ENCODE measurements at regions not wholly inside any gene's neighbourhood (a gene's known extent, or its start where the extent isn't known, plus 50 kb on each side); places are given as distances from the start of the nearest gene placed in this dataset.
"Not testable (repeated sequence)": the region's sequence is repeated elsewhere in the genome, so short reads cannot be mapped to it uniquely, and the experiment has no call there.

- DNase-seq = no peak
These were observed 273.7 kb downstream of the C11orf87 start for GRCh38 chr11:109695696-109696095.

- no peak for DNase-seq
These were observed 274.4 kb downstream of the C11orf87 start for GRCh38 chr11:109696191-109696897.

GRCh38 chr11:109697140-109697843 lies 275.3 kb downstream of the C11orf87 start:
- DNase-seq = no peak

GRCh38 chr11:109698237-109698636 lies 276.2 kb downstream of the C11orf87 start:
- DNase-seq = no peak

DNA sequence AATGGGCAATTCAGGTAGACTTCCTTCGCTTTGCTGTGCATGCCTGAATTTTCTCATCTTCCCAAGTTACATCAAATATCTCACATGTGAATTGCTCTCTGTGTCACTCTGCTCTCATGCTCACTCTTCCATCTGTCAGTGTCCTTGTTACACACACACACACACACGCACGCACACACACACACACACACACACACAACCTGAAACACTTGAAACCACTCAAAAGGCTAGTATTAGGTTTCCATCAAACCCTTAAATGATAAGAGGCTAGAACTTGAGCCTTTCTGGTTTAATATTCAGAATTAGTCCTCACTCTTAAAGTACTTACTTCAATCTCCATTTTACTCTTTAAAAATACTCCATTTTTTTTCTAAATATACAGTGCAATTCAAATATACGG lies 282.4 kb downstream of the C11orf87 start:
- DNase-seq = peak; percentile 4

- no peak for DNase-seq
These were observed 285.0 kb downstream of the C11orf87 start for GRCh38 chr11:109706945-109707344.

DNA sequence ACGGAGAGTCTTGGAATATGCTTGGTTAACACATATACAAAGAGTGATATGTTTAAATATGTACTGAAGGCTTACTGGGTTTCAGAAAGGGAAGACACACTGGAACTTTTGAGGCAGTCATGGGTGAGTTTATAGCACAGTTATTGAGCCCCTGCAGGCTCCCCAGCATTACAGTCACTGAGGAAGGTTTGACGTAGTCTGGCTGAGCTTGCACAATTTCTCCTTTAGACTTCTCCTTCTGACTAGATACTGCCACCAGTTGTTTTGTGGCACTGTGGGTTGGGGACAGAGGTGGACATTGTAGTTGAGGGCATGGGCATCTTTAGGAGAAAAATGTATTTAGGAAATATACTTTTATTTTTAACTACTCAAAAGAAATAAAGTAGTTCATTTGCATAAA lies 285.4 kb downstream of the C11orf87 start:
- no peak for DNase-seq

- no peak for DNase-seq
These were observed 286.2 kb downstream of the C11orf87 start for GRCh38 chr11:109708184-109708583.

- not testable (repeated sequence) for DNase-seq
These were observed 292.5 kb downstream of the C11orf87 start for GRCh38 chr11:109714444-109714843.

DNA sequence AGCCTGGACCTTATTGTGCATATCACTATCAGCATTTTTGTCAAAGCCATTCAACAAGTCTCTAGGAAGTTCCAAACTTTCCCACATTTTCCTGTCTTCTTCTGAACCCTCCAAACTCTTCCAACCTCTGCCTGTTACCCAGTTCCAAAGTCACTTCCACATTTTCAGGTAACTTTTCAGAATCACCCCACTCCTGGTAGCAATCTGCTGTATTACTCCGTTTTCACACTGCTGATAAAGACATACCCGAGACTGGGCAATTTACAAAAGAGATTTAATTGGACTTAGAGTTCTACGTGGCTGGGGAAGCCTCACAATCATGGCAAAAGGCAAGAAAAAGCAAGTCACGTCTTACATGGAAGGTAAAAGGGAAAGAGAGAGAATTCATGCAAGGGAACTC lies 293.4 kb downstream of the C11orf87 start:
- DNase-seq = not testable (repeated sequence)

DNA sequence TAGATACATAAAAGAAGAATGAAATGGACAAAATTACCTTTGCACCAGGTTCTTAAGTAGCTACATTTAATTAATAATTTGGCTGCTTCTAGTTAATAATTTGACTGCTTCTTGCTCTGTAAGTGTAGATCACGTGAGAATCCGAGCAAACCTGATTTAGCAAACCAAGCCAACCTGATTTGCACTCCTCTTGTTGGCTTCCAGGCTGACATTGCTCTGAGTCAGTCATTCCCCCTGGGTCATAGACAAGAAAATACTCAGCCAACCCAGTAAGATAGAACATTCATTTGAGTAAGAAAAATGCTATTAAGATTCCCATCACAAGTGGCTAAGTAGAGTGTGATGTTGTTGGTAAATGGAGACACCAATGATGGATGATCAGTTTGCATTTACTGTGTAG lies 304.1 kb downstream of the C11orf87 start:
- no peak for DNase-seq

DNA sequence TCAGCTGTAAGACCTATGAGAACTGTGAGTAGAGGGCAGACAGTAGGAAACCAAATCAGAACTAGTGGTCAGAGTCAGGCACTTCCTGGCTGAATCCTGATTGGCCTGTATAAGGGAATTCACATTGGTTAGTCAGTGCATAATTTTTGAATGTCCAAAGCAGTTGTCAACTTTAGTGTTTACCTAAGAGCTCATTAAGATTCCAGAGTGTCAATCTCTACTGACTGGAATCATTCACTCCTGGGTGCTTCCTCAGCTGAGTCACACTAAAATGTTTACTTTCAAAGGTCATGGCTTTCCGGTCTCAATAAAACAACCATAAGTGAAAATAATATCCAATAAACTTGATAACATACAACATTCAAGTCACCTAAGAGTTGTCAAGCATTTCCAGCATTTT lies 306.1 kb downstream of the C11orf87 start:
- DNase-seq = no peak

GRCh38 chr11:109729761-109730160 lies 307.8 kb downstream of the C11orf87 start:
- peak; percentile 79 for DNase-seq

- no peak for DNase-seq
These were observed 308.7 kb downstream of the C11orf87 start for GRCh38 chr11:109730669-109731068.

DNA sequence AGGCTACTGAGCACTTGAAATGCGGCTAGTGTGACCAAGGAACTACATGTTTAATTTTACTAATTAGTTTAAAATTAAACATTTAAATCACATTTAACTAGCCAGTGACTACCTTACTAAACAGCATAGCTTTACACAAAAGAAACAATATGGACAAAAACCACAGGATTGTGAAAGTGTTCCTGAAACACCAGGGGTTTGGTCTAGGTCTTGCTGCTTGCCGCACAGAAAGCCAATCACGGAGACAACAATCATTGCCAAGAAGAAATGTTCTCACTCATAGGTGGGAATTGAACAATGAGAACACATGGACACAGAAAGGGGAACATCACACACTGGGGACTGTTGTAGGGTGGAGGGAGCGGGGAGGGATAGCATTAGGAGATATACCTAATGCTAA lies 309.5 kb downstream of the C11orf87 start:
- DNase-seq = no peak

DNA sequence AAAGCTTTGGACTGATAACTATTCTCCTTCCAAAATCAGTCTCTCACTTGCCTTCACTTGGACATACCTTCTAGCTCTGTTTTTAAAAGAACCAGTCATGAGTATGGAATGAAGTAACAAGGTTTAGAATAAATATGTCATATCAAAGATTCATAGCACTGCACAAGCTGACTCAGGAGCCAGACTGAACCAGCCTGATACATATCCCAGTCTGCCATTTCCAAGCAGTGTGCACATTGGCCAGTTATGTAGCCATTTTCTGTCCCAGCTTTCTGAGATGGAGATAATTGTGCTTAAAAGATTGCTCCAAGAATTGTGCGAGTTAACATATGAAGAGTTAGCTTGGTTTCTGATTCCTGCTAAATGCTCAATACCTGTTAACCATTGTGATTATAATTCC lies 311.3 kb downstream of the C11orf87 start:
- no peak for DNase-seq

GRCh38 chr11:109734566-109734965 lies 312.6 kb downstream of the C11orf87 start:
- no peak for DNase-seq

- DNase-seq = no peak
These were observed 313.1 kb downstream of the C11orf87 start for GRCh38 chr11:109735128-109735527.

- DNase-seq = no peak
These were observed 317.4 kb downstream of the C11orf87 start for GRCh38 chr11:109739379-109739778.

DNA sequence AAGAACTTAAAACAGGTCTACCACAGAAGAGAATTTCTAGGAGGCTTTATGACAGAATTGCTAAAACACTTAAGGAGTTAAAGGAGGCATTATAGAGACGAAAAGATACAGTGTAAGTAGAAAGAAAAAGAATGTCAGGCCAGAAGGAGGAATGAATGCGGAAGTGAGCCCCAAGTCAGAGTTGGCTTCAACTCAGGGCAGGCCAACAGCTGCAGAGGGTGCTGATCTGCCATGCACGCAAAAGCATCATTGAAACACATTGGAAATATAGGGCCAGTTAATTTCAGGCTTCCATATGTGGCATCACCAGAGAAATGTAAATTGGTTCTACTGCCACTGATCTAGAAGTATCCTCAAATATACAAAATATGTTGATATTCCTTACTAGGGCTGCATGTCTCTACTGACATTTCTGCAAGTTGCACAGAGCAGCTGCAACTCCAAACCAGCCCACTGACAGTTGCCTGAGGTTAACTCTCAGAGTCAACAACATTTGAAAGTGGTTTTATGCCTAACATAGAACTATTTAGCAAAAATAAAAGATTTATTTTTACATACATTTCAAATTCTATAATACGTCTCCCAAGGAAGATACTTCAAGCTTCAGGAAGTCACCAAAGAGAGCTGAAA lies 324.1 kb downstream of the C11orf87 start:
- no peak for DNase-seq

- DNase-seq = no peak
These were observed 325.8 kb downstream of the C11orf87 start for GRCh38 chr11:109747839-109748238.

DNA sequence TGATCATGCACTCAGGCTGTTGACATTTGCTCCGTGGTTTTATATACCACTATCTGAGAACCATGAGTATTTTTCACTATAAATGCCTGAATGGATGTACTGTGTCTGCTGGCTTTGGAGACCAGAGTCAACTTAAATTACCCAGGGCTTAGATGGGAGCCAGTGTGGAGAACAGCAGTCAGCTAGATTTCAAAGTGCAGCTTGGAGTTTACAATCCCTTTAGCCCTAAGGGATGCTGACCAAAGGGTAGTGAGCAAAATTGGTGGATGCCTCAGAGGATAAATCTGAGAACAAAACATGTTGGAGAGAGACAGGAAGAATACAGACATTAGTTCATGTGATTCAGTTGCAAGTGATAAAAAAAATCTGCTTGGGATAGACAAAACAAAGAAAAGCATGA lies 327.5 kb downstream of the C11orf87 start:
- no peak for DNase-seq

- no peak for DNase-seq
These were observed 329.0 kb downstream of the C11orf87 start for GRCh38 chr11:109750964-109751363.

GRCh38 chr11:109752212-109752825 lies 330.3 kb downstream of the C11orf87 start:
- no peak for DNase-seq
